Adrenal gland (tissue), 9 donors: ENCODE measurements at regions not wholly inside any gene's neighbourhood (a gene's known extent, or its start where the extent isn't known, plus 50 kb on each side); places are given as distances from the start of the nearest gene placed in this dataset.

Experiments
- DNase-seq, 7 donors: peaks; one replicate each; pipeline ENCODE4 v3.0.0-alpha.2; 2019 to 2020
- H3K27ac ChIP-seq, 5 donors: fragments of 200-600 bp; sonication (generic) in 4 of 5; 1 replicate in 3 of 5; 2 replicates in 2 of 5; pipeline versions ENCODE4 v1.5.1 to v1.8.0; 2016 to 2020; ENCODE audit warnings: mild to moderate bottlenecking in 1 of 5
- H3K27me3 ChIP-seq: fragments of 200-600 bp; 2 replicates; pipeline ENCODE4 v1.8.0; 2021
- H3K36me3 ChIP-seq, 2 donors: fragments of 200-600 bp; replicated peaks in 1 of 2; 1 replicate in 1 of 2; 2 replicates in 1 of 2; pipeline versions ENCODE4 v1.5.1 to v1.8.0; 2018 to 2022
- H3K4me1 ChIP-seq, 2 donors: fragments of 200-600 bp; replicated peaks in 1 of 2; 1 replicate in 1 of 2; 2 replicates in 1 of 2; pipeline versions ENCODE4 v1.5.1 to v1.8.0; 2018 to 2021
- H3K4me3 ChIP-seq, 4 donors: fragments of 200-600 bp; sonication (generic) in 3 of 4; one replicate each; pipeline ENCODE4 v1.5.1; 2016 to 2018
- H3K9me3 ChIP-seq, 3 donors: fragments of 200-600 bp; sonication (generic) in 1 of 3; replicated peaks in 1 of 3; 1 replicate in 2 of 3; 2 replicates in 1 of 3; pipeline versions ENCODE4 v1.5.1 to v1.8.0; 2016 to 2021
- POLR2A ChIP-seq, 2 donors: fragments of 450-650 bp; IDR thresholded peaks; one replicate each; pipeline ENCODE4 v1.6.1; 2017; ENCODE audit warnings: antibody characterized with exemption in 2 of 2, mild to moderate bottlenecking in 2 of 2, moderate library complexity in 1 of 2
- WGBS, 4 donors: extraction: QIAGEN DNeasy Blood & Tissue Kit in 2 of 4; methylation state at CpG; one replicate each; pipeline versions ENCODE4 v1.1.5 to v1.1.7; 2013 to 2017; 5-methylcytosine and 5-hydroxymethylcytosine counted together
- intact Hi-C, 2 donors: fragments of 100-400 bp; cut with DNase I; formaldehyde crosslinking; loops; one replicate each; pipeline versions ENCODE4 v1.14.1 to v1.15.0; 2022 to 2023
- TF ChIP-seq, protein P1 (sequence below), 6 experiments: fragments of 450-650 bp in 4 of 6; fragments of 200-600 bp in 2 of 6; sonication (generic) in 1 of 6; IDR thresholded peaks; 1 replicate in 5 of 6; 2 replicates in 1 of 6; pipeline versions ENCODE4 v1.5.1 to v1.8.0; 2016 to 2021; ENCODE audit warnings: antibody characterized with exemption in 6 of 6, mild to moderate bottlenecking in 2 of 6, moderate library complexity in 1 of 6
- donor health status: healthy with polysubstance abuse.
- donor health status: Bipolar disorder and iron deficiency.
- donor health status: DM: yes; HTN: yes; CAD: no.
- donor health status: DM: no; HTN: no; CAD: no.
- donor health status: DM: no; HTN: no; CAD: no.

DNA sequence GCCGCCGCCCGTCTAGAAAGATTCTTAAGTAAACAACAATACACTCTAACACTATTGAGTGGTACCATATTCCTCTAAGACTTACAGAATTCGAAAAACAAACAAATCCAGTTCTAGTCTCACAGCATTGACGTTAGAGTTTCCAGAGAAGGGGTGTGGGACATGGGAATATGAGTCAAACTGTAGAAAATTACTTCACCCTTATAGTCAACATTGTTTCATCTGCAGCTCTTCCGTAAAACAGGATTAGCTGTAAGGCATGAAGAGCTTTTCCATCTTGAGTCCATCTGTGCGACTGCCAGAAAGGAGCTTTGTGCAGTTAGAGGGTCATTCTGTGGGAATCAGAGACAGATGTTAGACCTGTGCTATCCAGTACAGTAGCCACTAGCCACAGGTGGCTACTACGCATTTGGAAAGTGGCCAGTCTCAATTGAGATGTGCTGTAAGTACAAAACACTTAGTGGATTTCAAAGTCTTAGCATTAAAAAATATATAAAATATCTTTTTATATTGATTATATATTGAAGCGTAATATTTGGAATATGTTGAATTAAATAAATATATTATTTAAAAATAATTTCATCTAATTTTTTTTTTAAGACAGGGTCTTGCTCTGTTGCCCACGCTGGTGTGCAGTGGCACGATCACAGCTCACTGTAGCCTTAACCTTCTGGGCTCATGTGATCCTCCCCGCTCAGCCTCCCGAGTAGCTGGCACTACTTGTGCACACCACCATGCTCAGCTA lies 79.8 kb upstream of the MPP7 start:
- Histone ChIP-seq H3K4me1 (no peaks in the 10 kb centered on the region), H3K4me3 (no peak overlapping the region), H3K27me3 (peaks cover 9% of the 10 kb centered on the region), H3K27ac (no peak overlapping the region), H3K9me3 (no peaks in the 10 kb centered on the region), H3K36me3 (no peaks in the 10 kb centered on the region)
- 62 to 76% (median 69%) methylated on average over 13 of the region's 13 CpGs for WGBS, 4 donors
- DNase-seq: no peak
- TF ChIP-seq, protein P1, sequence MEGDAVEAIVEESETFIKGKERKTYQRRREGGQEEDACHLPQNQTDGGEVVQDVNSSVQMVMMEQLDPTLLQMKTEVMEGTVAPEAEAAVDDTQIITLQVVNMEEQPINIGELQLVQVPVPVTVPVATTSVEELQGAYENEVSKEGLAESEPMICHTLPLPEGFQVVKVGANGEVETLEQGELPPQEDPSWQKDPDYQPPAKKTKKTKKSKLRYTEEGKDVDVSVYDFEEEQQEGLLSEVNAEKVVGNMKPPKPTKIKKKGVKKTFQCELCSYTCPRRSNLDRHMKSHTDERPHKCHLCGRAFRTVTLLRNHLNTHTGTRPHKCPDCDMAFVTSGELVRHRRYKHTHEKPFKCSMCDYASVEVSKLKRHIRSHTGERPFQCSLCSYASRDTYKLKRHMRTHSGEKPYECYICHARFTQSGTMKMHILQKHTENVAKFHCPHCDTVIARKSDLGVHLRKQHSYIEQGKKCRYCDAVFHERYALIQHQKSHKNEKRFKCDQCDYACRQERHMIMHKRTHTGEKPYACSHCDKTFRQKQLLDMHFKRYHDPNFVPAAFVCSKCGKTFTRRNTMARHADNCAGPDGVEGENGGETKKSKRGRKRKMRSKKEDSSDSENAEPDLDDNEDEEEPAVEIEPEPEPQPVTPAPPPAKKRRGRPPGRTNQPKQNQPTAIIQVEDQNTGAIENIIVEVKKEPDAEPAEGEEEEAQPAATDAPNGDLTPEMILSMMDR (IDR thresholded peaks at IDR 0.05): no peak
- no peak for TF ChIP-seq POLR2A (IDR thresholded peaks at IDR 0.05)
- intact Hi-C loops: loop anchor here (5.0 kb wide), 2 partner anchors 75 to 125 kb away; no protein-coding TSS in a partner anchor

DNA sequence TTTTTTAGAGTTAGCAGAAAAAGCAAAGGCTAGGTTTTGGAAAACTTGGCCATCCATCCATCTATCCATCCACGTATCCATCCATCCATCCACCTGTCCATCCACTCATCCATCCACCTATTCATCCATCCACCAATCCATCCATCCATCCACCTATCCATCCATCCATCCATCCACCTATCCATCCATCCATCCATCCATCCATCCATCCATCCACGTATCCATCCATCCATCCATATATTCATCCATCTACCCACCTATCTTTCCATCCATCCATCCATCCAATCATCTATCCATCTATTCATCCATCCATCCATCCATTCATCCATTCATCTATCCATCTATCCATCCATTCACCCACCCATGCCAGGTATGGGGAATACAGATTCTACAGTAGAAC lies 81.7 kb upstream of the MPP7 start:
- Histone ChIP-seq H3K27ac (no peak overlapping the region), H3K4me1 (no peaks in the 10 kb centered on the region), H3K36me3 (no peaks in the 10 kb centered on the region), H3K4me3 (no peak overlapping the region), H3K9me3 (no peaks in the 10 kb centered on the region), H3K27me3 (peaks cover 9% of the 10 kb centered on the region)
- 73 to 81% (median 77%) methylated on average over 2 of the region's 2 CpGs for WGBS, 4 donors
- intact Hi-C loops: loop anchor here (5.0 kb wide), 2 partner anchors 77 to 127 kb away; no protein-coding TSS in a partner anchor
- no peak for DNase-seq
- no peak for TF ChIP-seq POLR2A (IDR thresholded peaks at IDR 0.05)
- TF ChIP-seq, protein P1 (IDR thresholded peaks at IDR 0.05): no peak

DNA sequence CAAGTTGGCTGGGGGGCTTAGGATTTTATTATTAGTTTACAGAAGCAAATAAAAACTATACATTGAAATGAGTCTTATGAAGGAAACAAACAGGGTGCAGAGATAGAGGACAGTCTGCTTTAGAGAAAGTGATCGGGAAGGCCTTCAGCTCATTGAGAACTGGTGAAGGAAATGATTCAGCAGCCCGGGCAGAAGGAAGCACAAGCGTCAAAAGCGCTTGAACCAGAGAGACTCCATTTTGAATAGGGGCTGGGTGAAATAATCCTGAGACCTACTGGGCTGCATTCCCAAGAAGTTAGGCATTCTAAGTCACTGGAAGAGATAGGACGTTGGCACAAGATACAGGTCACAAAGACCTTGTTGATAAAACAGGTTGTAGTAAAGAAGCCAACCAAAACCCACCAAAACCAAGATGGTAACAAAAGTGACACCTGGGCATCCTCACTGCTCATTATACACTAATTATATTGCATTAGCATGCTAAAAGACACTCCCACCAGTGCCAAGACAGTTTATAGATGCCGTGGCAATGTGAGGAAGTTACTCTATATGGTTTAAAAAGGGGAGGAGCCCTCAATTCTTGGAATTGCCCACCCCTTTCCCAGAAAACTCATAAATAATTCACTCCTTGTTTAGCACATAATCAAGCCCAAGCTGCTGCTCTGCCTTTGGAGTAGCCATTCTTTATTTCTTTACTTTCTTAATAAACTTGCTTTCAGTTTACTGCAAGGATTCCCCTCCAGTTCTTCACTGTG lies 83.1 kb upstream of the MPP7 start:
- 69 to 78% (median 74%) methylated on average over 6 of the region's 6 CpGs for WGBS, 4 donors
- Histone ChIP-seq H3K27ac (no peak overlapping the region), H3K4me1 (no peaks in the 10 kb centered on the region), H3K9me3 (no peaks in the 10 kb centered on the region), H3K36me3 (no peaks in the 10 kb centered on the region), H3K27me3 (peaks cover 9% of the 10 kb centered on the region), H3K4me3 (no peak overlapping the region)
- TF ChIP-seq POLR2A (IDR thresholded peaks at IDR 0.05): no peak
- TF ChIP-seq, protein P1 (IDR thresholded peaks at IDR 0.05): no peak
- intact Hi-C loops: no loop called here
- no peak for DNase-seq

DNA sequence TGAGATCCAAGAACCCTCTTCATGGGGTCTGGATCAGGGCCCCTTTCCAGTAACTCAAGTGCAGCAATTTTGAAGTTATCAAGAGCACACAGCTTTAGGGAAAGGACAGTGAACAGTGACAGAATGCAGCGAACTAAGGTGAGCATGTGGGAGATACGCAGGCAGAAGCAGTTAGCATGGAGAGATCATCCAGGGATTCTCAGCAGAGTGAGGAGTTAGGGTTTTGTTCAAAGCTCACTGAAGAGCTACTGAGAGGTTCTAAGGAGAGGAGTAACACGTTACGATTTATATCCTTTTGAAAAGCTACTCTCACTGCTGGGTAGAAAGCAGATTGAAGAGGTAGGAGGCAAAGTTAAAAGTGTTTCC lies 83.6 kb upstream of the MPP7 start:
- H3K9me3 ChIP-seq: no peaks in the 10 kb centered on the region
- 53 to 64% (median 61%) methylated on average over 4 of the region's 4 CpGs for WGBS, 4 donors
- intact Hi-C loops: no loop called here
- DNase-seq: no peak
- no peak for TF ChIP-seq POLR2A (IDR thresholded peaks at IDR 0.05)
- TF ChIP-seq, protein P1 (IDR thresholded peaks at IDR 0.05): no peak
- H3K4me1 ChIP-seq: no peaks in the 10 kb centered on the region
- no peaks in the 10 kb centered on the region for H3K36me3 ChIP-seq
- H3K27me3 ChIP-seq: peaks cover 9% of the 10 kb centered on the region
- H3K27ac ChIP-seq: no peak overlapping the region
- H3K4me3 ChIP-seq: no peak overlapping the region
